Fibroblast of lung (primary cell): ENCODE measurements at regions not wholly inside any gene's neighbourhood (a gene's known extent, or its start where the extent isn't known, plus 50 kb on each side); places are given as distances from the start of the nearest gene placed in this dataset.

Source experiments
- EZH2 ChIP-seq: IDR thresholded peaks from 2 replicates; pipeline ENCODE4 v1.5.1; 2012; ENCODE audit warnings: low read length, control low read depth, mild to moderate bottlenecking; ENCODE audit errors: missing control alignments
- TF ChIP-seq, protein P1 (sequence below), 2 donors: IDR thresholded peaks in 1 of 2; conservative IDR thresholded peaks in 1 of 2; 1 replicate in 1 of 2; 2 replicates in 1 of 2; pipeline ENCODE4 v1.5.1; 2011 to 2012; ENCODE audit warnings: low read length in 2 of 2, control low read depth in 1 of 2, inconsistent platforms in 1 of 2, low read depth in 1 of 2, mild to moderate bottlenecking in 1 of 2

DNA sequence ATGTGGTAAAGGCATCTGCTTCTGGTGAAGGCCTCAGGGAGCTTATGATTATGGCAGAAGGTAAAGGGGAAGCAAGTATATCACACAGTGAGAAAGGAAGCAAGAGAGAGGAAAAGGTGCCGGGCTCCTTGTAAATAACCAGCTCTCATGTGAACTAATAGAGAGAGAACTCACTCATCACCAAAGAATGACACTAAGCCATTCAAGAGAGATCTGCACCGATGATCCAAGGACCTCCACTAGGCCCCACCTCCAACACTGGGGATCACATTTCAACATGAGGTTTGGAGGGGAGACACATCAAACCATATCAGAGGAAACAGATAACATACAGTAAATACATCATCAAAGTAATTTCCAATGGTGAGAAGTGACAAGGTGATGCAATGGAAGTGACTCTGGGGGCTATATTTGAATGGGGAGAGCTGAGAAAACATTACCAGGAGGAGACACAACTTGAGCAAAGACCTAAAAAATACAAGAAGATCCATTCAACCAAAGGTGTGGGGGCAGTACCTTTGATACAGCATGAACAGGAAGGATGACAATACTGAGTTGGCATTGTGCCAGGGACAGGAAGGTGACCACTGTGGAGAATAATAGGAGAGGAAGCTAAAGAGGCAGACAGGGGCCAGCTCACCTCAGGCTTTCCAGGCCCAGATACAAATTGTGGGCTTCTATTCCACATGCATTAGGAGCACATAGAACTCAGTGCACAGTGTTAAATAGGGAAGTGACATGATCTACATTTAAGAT is 134.4 kb upstream of the GRIP1 start:
- TF ChIP-seq, protein P1, sequence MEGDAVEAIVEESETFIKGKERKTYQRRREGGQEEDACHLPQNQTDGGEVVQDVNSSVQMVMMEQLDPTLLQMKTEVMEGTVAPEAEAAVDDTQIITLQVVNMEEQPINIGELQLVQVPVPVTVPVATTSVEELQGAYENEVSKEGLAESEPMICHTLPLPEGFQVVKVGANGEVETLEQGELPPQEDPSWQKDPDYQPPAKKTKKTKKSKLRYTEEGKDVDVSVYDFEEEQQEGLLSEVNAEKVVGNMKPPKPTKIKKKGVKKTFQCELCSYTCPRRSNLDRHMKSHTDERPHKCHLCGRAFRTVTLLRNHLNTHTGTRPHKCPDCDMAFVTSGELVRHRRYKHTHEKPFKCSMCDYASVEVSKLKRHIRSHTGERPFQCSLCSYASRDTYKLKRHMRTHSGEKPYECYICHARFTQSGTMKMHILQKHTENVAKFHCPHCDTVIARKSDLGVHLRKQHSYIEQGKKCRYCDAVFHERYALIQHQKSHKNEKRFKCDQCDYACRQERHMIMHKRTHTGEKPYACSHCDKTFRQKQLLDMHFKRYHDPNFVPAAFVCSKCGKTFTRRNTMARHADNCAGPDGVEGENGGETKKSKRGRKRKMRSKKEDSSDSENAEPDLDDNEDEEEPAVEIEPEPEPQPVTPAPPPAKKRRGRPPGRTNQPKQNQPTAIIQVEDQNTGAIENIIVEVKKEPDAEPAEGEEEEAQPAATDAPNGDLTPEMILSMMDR (conservative IDR thresholded peaks at IDR 0.05 in 1 of 2, IDR thresholded peaks at IDR 0.05 in 1 of 2; ENCODE audit: low read depth in 1 of 2, low read length in 2 of 2), result no peak
- TF ChIP-seq EZH2, result no peak
